GM12878 (cell line): ENCODE measurements at regions not wholly inside any gene's neighbourhood (a gene's known extent, or its start where the extent isn't known, plus 50 kb on each side); places are given as distances from the start of the nearest gene placed in this dataset.

ENCODE experiments used
- ATAC-seq: fragments of 200-7000 bp; cut with Tn5 transposase; 3 replicates; pipeline ENCODE4 v1.9.1; 2020; ENCODE audit warnings: mild to moderate bottlenecking, moderate library complexity
- BruUV-seq: library from RNA; stranded (reverse); fragments of 400-500 nt; replicated peaks from 2 replicates; lab custom pipeline; 2021; lab: Mats Ljungman, UMichigan
- CTCF ChIA-PET: fragments of 300-600 bp; sonication (Branson Sonifier 250); formaldehyde crosslinking; extraction: SDS; loops from one replicate; lab custom pipeline; 2021; ENCODE audit warnings: inconsistent platforms; lab: Yijun Ruan, JAX
- POLR2A ChIA-PET: fragments of 350-600 bp; formaldehyde crosslinking; extraction: SDS; loops from one replicate; lab custom pipeline; 2021; ENCODE audit warnings: inconsistent platforms; lab: Charles Lee
- RAD21 ChIA-PET: fragments of 300-600 bp; sonication (Branson Sonifier 250); formaldehyde crosslinking; loops from one replicate; lab custom pipeline; 2023; ENCODE audit warnings: antibody characterized with exemption; ENCODE audit not compliant: unreplicated experiment; lab: Charles Lee
- SMC1A ChIA-PET: fragments of 300-600 bp; sonication (Branson Sonifier 250); formaldehyde crosslinking; loops from one replicate; lab custom pipeline; 2023; ENCODE audit not compliant: unreplicated experiment, uncharacterized antibody; lab: Charles Lee
- DNase-seq: peaks from one replicate; pipeline ENCODE4 v3.0.0-alpha.2; 2011; ENCODE audit warnings: low read depth, low spot score
- FAIRE-seq: peaks from 3 replicates; lab custom pipeline; 2011; peaks lifted over from hg19 to GRCh38; lab: Jason Lieb, UNC
- H2AFZ ChIP-seq: 2 replicates; pipeline ENCODE4 v1.6.0; 2011; ENCODE audit warnings: low read depth, low read length, control low read depth; ENCODE audit not compliant: control insufficient read depth
- H3K27ac ChIP-seq: 2 replicates; pipeline ENCODE4 v1.5.1; 2011; ENCODE audit warnings: control low read depth; ENCODE audit not compliant: control insufficient read depth, insufficient read depth
- H3K27me3 ChIP-seq, 2 experiments: replicated peaks in 1 of 2; 2 replicates each; pipeline versions ENCODE4 v1.6.0 to v1.6.1; 2011; ENCODE audit warnings: low read length in 1 of 2; ENCODE audit not compliant: control insufficient read depth in 2 of 2, insufficient read depth in 2 of 2
- H3K36me3 ChIP-seq, 2 experiments: 2 replicates each; pipeline ENCODE4 v1.5.1; 2011; ENCODE audit warnings: low read length in 1 of 2; ENCODE audit not compliant: control insufficient read depth in 2 of 2, insufficient read depth in 2 of 2
- H3K4me1 ChIP-seq: 2 replicates; pipeline ENCODE4 v1.6.1; 2011; ENCODE audit warnings: mild to moderate bottlenecking, low read length, moderate library complexity, mixed read lengths; ENCODE audit not compliant: control insufficient read depth, insufficient read depth
- H3K4me2 ChIP-seq: 2 replicates; pipeline ENCODE4 v1.6.0; 2011; ENCODE audit warnings: control low read depth; ENCODE audit not compliant: control insufficient read depth, insufficient read depth
- H3K4me3 ChIP-seq: fragments of 200-600 bp; sonication (generic); 2 replicates; pipeline ENCODE4 v1.5.1; 2016
- H3K79me2 ChIP-seq: 2 replicates; pipeline ENCODE4 v1.6.0; 2011; ENCODE audit warnings: low read length; ENCODE audit not compliant: control insufficient read depth, insufficient read depth
- H3K9ac ChIP-seq: 2 replicates; pipeline ENCODE4 v1.8.0; 2011; ENCODE audit warnings: low read length, control low read depth, mixed read lengths; ENCODE audit not compliant: control insufficient read depth, insufficient read depth
- H3K9me3 ChIP-seq: replicated peaks from 3 replicates; pipeline ENCODE4 v1.5.1; 2011; ENCODE audit warnings: mild to moderate bottlenecking, low read length; ENCODE audit not compliant: control insufficient read depth, insufficient read depth
- H4K20me1 ChIP-seq: 2 replicates; pipeline ENCODE4 v1.6.0; 2011; ENCODE audit not compliant: control insufficient read depth, insufficient read depth
- ASH2L ChIP-seq: fragments of 300-600, 200-600 bp; sonication (generic); IDR thresholded peaks from 2 replicates; pipeline ENCODE4 v1.6.1; 2017; ENCODE audit warnings: low read depth, mild to moderate bottlenecking, borderline replicate concordance
- BRCA1 ChIP-seq: IDR thresholded peaks from 2 replicates; pipeline ENCODE4 v1.6.1; 2011; ENCODE audit warnings: low read depth, low read length, improper control_type of control experiment
- CBX3 ChIP-seq: fragments of 200-600 bp; sonication (generic); IDR thresholded peaks from 2 replicates; pipeline ENCODE4 v1.6.1; 2016; ENCODE audit warnings: low read depth, borderline replicate concordance
- CBX5 ChIP-seq: sonication (generic); IDR thresholded peaks from 2 replicates; pipeline ENCODE4 v1.6.1; 2016; ENCODE audit warnings: low read depth, moderate library complexity, mild to moderate bottlenecking, inconsistent platforms
- CUX1 ChIP-seq: IDR thresholded peaks from 2 replicates; pipeline ENCODE4 v1.6.1; 2012; ENCODE audit warnings: improper control_type of control experiment, low read depth, low read length; ENCODE audit not compliant: insufficient replicate concordance
- HDGF ChIP-seq: fragments of 450-650 bp; IDR thresholded peaks from 2 replicates; pipeline ENCODE4 v1.6.1; 2016; ENCODE audit warnings: antibody characterized with exemption
- IKZF1 ChIP-seq: fragments of 450-650 bp; conservative IDR thresholded peaks from 2 replicates; pipeline ENCODE4 v1.6.1; 2017; ENCODE audit warnings: antibody characterized with exemption, mild to moderate bottlenecking
- NBN ChIP-seq: fragments of 450-650 bp; IDR thresholded peaks from 2 replicates; pipeline ENCODE4 v1.6.1; 2016
- PBX3 ChIP-seq: IDR thresholded peaks from 2 replicates; pipeline ENCODE4 v1.6.1; 2011; ENCODE audit warnings: mild to moderate bottlenecking, low read depth, low read length, moderate library complexity; ENCODE audit not compliant: insufficient replicate concordance
- SIN3A ChIP-seq: IDR thresholded peaks from 2 replicates; pipeline ENCODE4 v1.6.1; 2012; ENCODE audit warnings: low read depth, low read length, improper control_type of control experiment
- SRF ChIP-seq, 2 experiments: IDR thresholded peaks; 2 replicates each; pipeline ENCODE4 v1.6.1; 2011; ENCODE audit warnings: low read depth in 2 of 2, low read length in 2 of 2, mild to moderate bottlenecking in 1 of 2, moderate library complexity in 1 of 2
- SUZ12 ChIP-seq: fragments of 200-600 bp; sonication (generic); IDR thresholded peaks from one replicate; pipeline ENCODE4 v1.6.1; 2018; ENCODE audit warnings: antibody characterized with exemption, mild to moderate bottlenecking; ENCODE audit not compliant: unreplicated experiment
- WGBS: methylation state at CpG from one replicate; pipeline ENCODE4 v1.1.6; 2016; ENCODE audit warnings: low lambda C conversion rate; ENCODE audit not compliant: insufficient replicate concordance, insufficient coverage; ENCODE audit errors: missing lambda C conversion rate; 5-methylcytosine and 5-hydroxymethylcytosine counted together
- in situ Hi-C: fragments of 300-500 bp; cut with MboI; formaldehyde crosslinking; loops from 9 replicates; pipeline ENCODE4 v1.14.3; 2018; ENCODE audit warnings: mixed read lengths
- intact Hi-C: fragments of 100-400 bp; cut with micrococcal nuclease; formaldehyde crosslinking; loops from one replicate; pipeline ENCODE4 v1.14.2; 2022; ENCODE audit not compliant: unreplicated experiment

GRCh38 chr4:183773790-183774189 lies 114.7 kb downstream of the TRAPPC11 start:
- Histone ChIP-seq H2AFZ (no peak overlapping the region), H3K9me3 (no peaks in the 10 kb centered on the region), H3K27ac (no peak overlapping the region), H3K9ac (no peak overlapping the region), H3K4me2 (no peak overlapping the region), H3K4me1 (no peaks in the 10 kb centered on the region), H4K20me1 (no peaks in the 10 kb centered on the region), H3K27me3 (no peaks in the 10 kb centered on the region), H3K79me2 (no peaks in the 10 kb centered on the region), H3K4me3 (no peak overlapping the region), H3K36me3 (no peaks in the 10 kb centered on the region)
- RAD21 ChIA-PET: no interaction called here
- DNase-seq: no peak
- in situ Hi-C loops: no loop called here
- no peak for ATAC-seq
- 60% methylated on average over 5 of the region's 5 CpGs for WGBS
- intact Hi-C loops: no loop called here
- SMC1A ChIA-PET: no interaction called here
- POLR2A ChIA-PET: no interaction called here
- CTCF ChIA-PET: no interaction called here
- no peak for FAIRE-seq
- no TSS peak for BruUV-seq
- TF ChIP-seq PBX3: no peak

- H3K4me2 ChIP-seq: no peak overlapping the region
- no peaks in the 10 kb centered on the region for H3K27me3 ChIP-seq
- H2AFZ ChIP-seq: no peak overlapping the region
- H3K9me3 ChIP-seq: no peaks in the 10 kb centered on the region; the same call in 2 of the 3 replicates
- BruUV-seq: no TSS peak
- no peaks in the 10 kb centered on the region for H4K20me1 ChIP-seq
- 39% methylated on average over 4 of the region's 4 CpGs for WGBS
- no peak overlapping the region for H3K9ac ChIP-seq
- H3K36me3 ChIP-seq: no peaks in the 10 kb centered on the region
- no peak overlapping the region for H3K27ac ChIP-seq
- H3K4me3 ChIP-seq: no peak overlapping the region
- ChIA-PET SMC1A (no interaction called here), POLR2A (no interaction called here), RAD21 (no interaction called here), CTCF (no interaction called here)
- intact Hi-C loops: no loop called here
- FAIRE-seq (no peak), ATAC-seq (no peak), DNase-seq (no peak)
- in situ Hi-C loops: no loop called here
- no peaks in the 10 kb centered on the region for H3K79me2 ChIP-seq
- H3K4me1 ChIP-seq: no peaks in the 10 kb centered on the region
- TF ChIP-seq NBN: no peak
- TF ChIP-seq IKZF1: no peak
- TF ChIP-seq ASH2L: no peak
- TF ChIP-seq SIN3A: no peak
- TF ChIP-seq BRCA1: no peak
- TF ChIP-seq HDGF: no peak
- TF ChIP-seq CBX5: no peak
- TF ChIP-seq SRF (IDR thresholded peaks at IDR 0.05; ENCODE audit: low read depth in 2 of 2, low read length in 2 of 2): no peak
- TF ChIP-seq CUX1: no peak
- TF ChIP-seq SUZ12: no peak
- no peak for TF ChIP-seq CBX3
These were observed 121.8 kb upstream of the STOX2 start for GRCh38 chr4:183783306-183783705.
